ENCODE measurements at regions not wholly inside any gene's neighbourhood (a gene's known extent, or its start where the extent isn't known, plus 50 kb on each side); places are given as distances from the start of the nearest gene placed in this dataset.
"Not testable (repeated sequence)": the region's sequence is repeated elsewhere in the genome, so short reads cannot be mapped to it uniquely, and the experiment has no call there.

DNA sequence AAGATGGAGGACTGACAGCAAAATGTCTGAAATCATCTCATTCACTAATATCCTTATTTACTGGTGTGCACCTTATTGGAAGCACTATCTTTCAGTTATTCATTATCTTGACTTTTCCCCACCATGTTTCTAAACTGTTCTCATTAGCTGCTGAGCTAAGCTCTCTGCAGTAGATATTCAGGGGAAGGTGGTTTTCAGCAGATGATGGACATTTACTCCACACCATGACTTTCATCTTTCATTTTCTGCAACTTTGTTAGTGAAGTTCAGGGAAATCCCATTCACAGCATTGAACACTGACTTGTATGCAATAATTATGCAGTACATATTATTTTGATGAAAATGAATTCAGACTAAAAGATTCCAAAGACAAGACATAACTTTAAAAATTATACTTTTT lies 373.6 kb upstream of the FLRT2 start:
- ATAC-seq (replicated peaks in 1 of 2) (no peak), DNase-seq (no peak)
- no peaks in the 10 kb centered on the region for H3K36me3 Mint-ChIP-seq (ENCODE audit: insufficient read depth in 2 of 2)
- H3K9me3 Mint-ChIP-seq, result peaks cover 2 to 5% of the 10 kb centered on the region in 2 donors
- no peak overlapping the region for H3K4me3 Mint-ChIP-seq
- H3K4me1 Mint-ChIP-seq (ENCODE audit: low read depth), result no peaks in the 10 kb centered on the region
- no peaks in the 10 kb centered on the region for H3K27me3 Mint-ChIP-seq (ENCODE audit: low read depth)
- H3K27ac Mint-ChIP-seq, result no peak overlapping the region

DNA sequence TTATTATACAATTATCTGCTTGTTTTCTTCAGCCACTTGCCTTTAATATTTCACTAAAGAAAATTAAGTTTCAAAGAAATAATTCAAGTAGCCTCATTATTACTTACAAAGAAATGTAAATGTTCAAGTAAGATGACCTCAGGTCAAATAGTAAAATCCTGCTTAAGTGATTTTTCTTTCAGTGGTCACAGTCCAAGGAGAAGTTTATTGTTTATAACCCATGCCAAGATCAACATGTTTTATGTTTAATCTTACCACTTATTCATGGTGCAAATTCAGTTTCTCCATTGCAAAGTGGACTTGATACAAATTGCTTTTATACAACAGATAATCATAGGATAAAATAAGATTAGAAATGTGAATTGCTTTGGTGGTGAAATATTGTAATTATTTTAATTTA lies 370.2 kb upstream of the FLRT2 start:
- no peaks in the 10 kb centered on the region for H3K4me1 Mint-ChIP-seq (ENCODE audit: low read depth)

GRCh38 chr14:85165094-85165493 lies 364.9 kb upstream of the FLRT2 start:
- no peaks in the 10 kb centered on the region for H3K4me1 Mint-ChIP-seq (ENCODE audit: low read depth)
- DNase-seq (no peak), ATAC-seq (replicated peaks in 1 of 2) (no peak)
- peaks cover 2 to 10% of the 10 kb centered on the region in 2 donors for H3K9me3 Mint-ChIP-seq
- no peak overlapping the region for H3K27ac Mint-ChIP-seq
- H3K27me3 Mint-ChIP-seq (ENCODE audit: low read depth), result no peaks in the 10 kb centered on the region
- peaks cover 0 to 1% of the 10 kb centered on the region in 2 donors for H3K36me3 Mint-ChIP-seq (ENCODE audit: insufficient read depth in 2 of 2)
- H3K4me3 Mint-ChIP-seq, result no peak overlapping the region

More for the DNA sequence above, 370.2 kb upstream of the FLRT2 start:
- ATAC-seq (replicated peaks in 1 of 2) (no peak), DNase-seq (no peak)
- H3K27me3 Mint-ChIP-seq (ENCODE audit: low read depth), result no peaks in the 10 kb centered on the region
- peaks cover 0 to 1% of the 10 kb centered on the region in 2 donors for H3K36me3 Mint-ChIP-seq (ENCODE audit: insufficient read depth in 2 of 2)
- no peak overlapping the region for H3K4me3 Mint-ChIP-seq
- no peak overlapping the region for H3K27ac Mint-ChIP-seq
- H3K9me3 Mint-ChIP-seq, result peaks cover 0 to 12% of the 10 kb centered on the region in 2 donors

- Mint-ChIP-seq H3K4me1 (ENCODE audit: low read depth) (no peaks in the 10 kb centered on the region), H3K4me3 (no peak overlapping the region), H3K36me3 (ENCODE audit: insufficient read depth in 2 of 2) (no peaks in the 10 kb centered on the region), H3K27ac (no peak overlapping the region), H3K27me3 (ENCODE audit: low read depth) (no peaks in the 10 kb centered on the region), H3K9me3 (peaks cover 2 to 3% of the 10 kb centered on the region in 2 donors)
- DNase-seq (no peak), ATAC-seq (replicated peaks in 1 of 2) (no peak)
Observed at GRCh38 chr14:85169381-85169780, 360.6 kb upstream of the FLRT2 start.

- Mint-ChIP-seq H3K9me3 (peaks cover 3 to 5% of the 10 kb centered on the region in 2 donors), H3K27ac (no peak overlapping the region), H3K27me3 (ENCODE audit: low read depth) (no peaks in the 10 kb centered on the region), H3K4me1 (ENCODE audit: low read depth) (no peaks in the 10 kb centered on the region), H3K36me3 (ENCODE audit: insufficient read depth in 2 of 2) (no peaks in the 10 kb centered on the region), H3K4me3 (no peak overlapping the region)
- no peak for DNase-seq
- ATAC-seq (replicated peaks in 1 of 2), result no peak
Observed at GRCh38 chr14:85172290-85172689, 357.7 kb upstream of the FLRT2 start.

GRCh38 chr14:85172889-85173477 lies 357.0 kb upstream of the FLRT2 start:
- Mint-ChIP-seq H3K36me3 (ENCODE audit: insufficient read depth in 2 of 2) (no peaks in the 10 kb centered on the region), H3K27me3 (ENCODE audit: low read depth) (no peaks in the 10 kb centered on the region), H3K9me3 (peaks cover 3 to 5% of the 10 kb centered on the region in 2 donors), H3K27ac (no peak overlapping the region), H3K4me3 (no peak overlapping the region), H3K4me1 (ENCODE audit: low read depth) (no peaks in the 10 kb centered on the region)
- DNase-seq (no peak), ATAC-seq (replicated peaks in 1 of 2) (no peak)

GRCh38 chr14:85175556-85175955 lies 354.4 kb upstream of the FLRT2 start:
- ATAC-seq (replicated peaks in 1 of 2) (no peak), DNase-seq (no peak)
- Mint-ChIP-seq H3K36me3 (ENCODE audit: insufficient read depth in 2 of 2) (no peaks in the 10 kb centered on the region), H3K27me3 (ENCODE audit: low read depth) (no peaks in the 10 kb centered on the region), H3K9me3 (peaks cover 4 to 7% of the 10 kb centered on the region in 2 donors), H3K27ac (no peak overlapping the region), H3K4me3 (no peak overlapping the region), H3K4me1 (ENCODE audit: low read depth) (no peaks in the 10 kb centered on the region)

- H3K4me3 Mint-ChIP-seq, result no peak overlapping the region
- H3K27me3 Mint-ChIP-seq (ENCODE audit: low read depth), result no peaks in the 10 kb centered on the region
- peaks cover 5 to 11% of the 10 kb centered on the region in 2 donors for H3K9me3 Mint-ChIP-seq
- no peak overlapping the region for H3K27ac Mint-ChIP-seq
- H3K36me3 Mint-ChIP-seq (ENCODE audit: insufficient read depth in 2 of 2), result no peaks in the 10 kb centered on the region
- no peak for DNase-seq
- no peaks in the 10 kb centered on the region for H3K4me1 Mint-ChIP-seq (ENCODE audit: low read depth)
- ATAC-seq (replicated peaks in 1 of 2), result no peak
Observed at GRCh38 chr14:85178864-85179263, 351.1 kb upstream of the FLRT2 start.

- no peaks in the 10 kb centered on the region for H3K4me1 Mint-ChIP-seq (ENCODE audit: low read depth)
Observed at GRCh38 chr14:85180876-85181275, 349.1 kb upstream of the FLRT2 start.

DNA sequence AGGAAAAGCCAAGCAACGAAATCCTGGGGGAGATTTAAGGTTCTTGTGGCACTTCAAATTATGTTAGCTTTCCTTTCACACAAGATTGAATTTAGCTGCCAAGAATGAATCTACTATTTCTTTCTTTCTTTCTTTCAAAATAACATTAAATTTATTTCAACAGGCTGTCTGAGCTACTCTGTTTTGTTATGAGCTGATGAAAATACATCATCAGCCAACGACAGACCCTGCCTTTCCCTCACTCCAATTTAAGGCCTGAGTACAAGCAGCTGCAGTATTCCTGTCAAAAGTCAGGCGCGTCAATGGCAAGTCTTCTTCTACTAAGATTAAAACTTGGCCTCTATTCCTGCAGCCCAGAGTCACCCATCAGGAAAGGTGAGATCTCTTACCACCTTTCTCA lies 347.7 kb upstream of the FLRT2 start:
- Mint-ChIP-seq H3K4me1 (ENCODE audit: low read depth) (no peaks in the 10 kb centered on the region), H3K9me3 (peaks cover 3 to 7% of the 10 kb centered on the region in 2 donors), H3K27ac (no peak overlapping the region), H3K4me3 (no peak overlapping the region), H3K36me3 (ENCODE audit: insufficient read depth in 2 of 2) (no peaks in the 10 kb centered on the region), H3K27me3 (ENCODE audit: low read depth) (no peaks in the 10 kb centered on the region)
- no peak for DNase-seq
- no peak for ATAC-seq (replicated peaks in 1 of 2)

More at GRCh38 chr14:85180876-85181275, 349.1 kb upstream of the FLRT2 start:
- ATAC-seq (replicated peaks in 1 of 2) (no peak), DNase-seq (no peak)
- no peak overlapping the region for H3K4me3 Mint-ChIP-seq
- H3K36me3 Mint-ChIP-seq (ENCODE audit: insufficient read depth in 2 of 2), result no peaks in the 10 kb centered on the region
- H3K27me3 Mint-ChIP-seq (ENCODE audit: low read depth), result no peaks in the 10 kb centered on the region
- peaks cover 5 to 11% of the 10 kb centered on the region in 2 donors for H3K9me3 Mint-ChIP-seq
- H3K27ac Mint-ChIP-seq, result no peak overlapping the region

DNA sequence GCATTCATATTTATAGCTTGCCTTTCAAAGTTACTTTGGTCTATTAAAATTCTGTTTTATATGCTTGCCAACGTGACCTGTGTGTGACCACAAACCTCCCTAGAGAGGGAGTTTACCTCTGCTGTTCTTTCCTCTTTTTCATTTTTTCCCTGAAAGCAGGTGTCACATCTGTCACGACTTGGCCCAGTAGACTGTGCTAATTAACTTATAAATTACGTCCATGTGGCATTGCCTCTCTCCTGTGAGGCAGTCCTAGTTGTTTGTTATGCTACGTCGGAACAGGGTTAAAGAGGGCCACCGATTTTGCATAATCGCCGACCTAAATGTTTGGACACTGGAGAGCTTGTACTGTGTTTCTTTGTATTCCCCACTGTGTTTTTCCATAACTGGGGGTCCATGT lies 343.9 kb upstream of the FLRT2 start:
- H3K9me3 Mint-ChIP-seq, result peaks cover 7 to 8% of the 10 kb centered on the region in 2 donors
- no peaks in the 10 kb centered on the region for H3K27me3 Mint-ChIP-seq (ENCODE audit: low read depth)
- DNase-seq (no peak), ATAC-seq (replicated peaks in 1 of 2) (no peak)
- H3K36me3 Mint-ChIP-seq (ENCODE audit: insufficient read depth in 2 of 2), result no peaks in the 10 kb centered on the region
- no peaks in the 10 kb centered on the region for H3K4me1 Mint-ChIP-seq (ENCODE audit: low read depth)
- no peak overlapping the region for H3K27ac Mint-ChIP-seq
- H3K4me3 Mint-ChIP-seq, result no peak overlapping the region

DNA sequence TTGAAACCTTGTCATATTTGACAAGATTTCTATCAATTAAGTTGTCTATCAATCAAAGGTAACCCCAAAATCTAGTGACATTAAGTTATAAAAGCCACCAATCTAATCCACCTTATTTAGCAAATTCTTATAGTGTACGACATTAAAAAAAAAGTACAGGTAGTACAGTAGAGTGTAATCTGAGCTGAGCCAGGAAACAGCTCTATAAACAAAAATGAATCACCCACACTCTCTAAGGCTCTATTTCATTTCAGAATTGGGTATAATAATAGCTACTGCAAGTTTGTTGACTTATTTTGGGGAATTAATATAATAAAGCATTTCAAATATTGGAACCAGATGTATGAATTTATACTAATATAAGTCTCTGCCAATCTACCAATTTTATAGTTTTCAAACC lies 342.4 kb upstream of the FLRT2 start:
- Mint-ChIP-seq H3K27me3 (ENCODE audit: low read depth) (no peaks in the 10 kb centered on the region), H3K4me3 (no peak overlapping the region), H3K27ac (no peak overlapping the region), H3K4me1 (ENCODE audit: low read depth) (no peaks in the 10 kb centered on the region), H3K36me3 (ENCODE audit: insufficient read depth in 2 of 2) (no peaks in the 10 kb centered on the region), H3K9me3 (peaks cover 4 to 5% of the 10 kb centered on the region in 2 donors)
- no peak for DNase-seq
- ATAC-seq (replicated peaks in 1 of 2), result no peak

- peaks cover 4 to 11% of the 10 kb centered on the region in 2 donors for H3K9me3 Mint-ChIP-seq
- H3K4me1 Mint-ChIP-seq (ENCODE audit: low read depth), result no peaks in the 10 kb centered on the region
- H3K4me3 Mint-ChIP-seq, result no peak overlapping the region
- no peaks in the 10 kb centered on the region for H3K27me3 Mint-ChIP-seq (ENCODE audit: low read depth)
- DNase-seq (no peak), ATAC-seq (replicated peaks in 1 of 2) (no peak)
- no peak overlapping the region for H3K27ac Mint-ChIP-seq
- H3K36me3 Mint-ChIP-seq (ENCODE audit: insufficient read depth in 2 of 2), result no peaks in the 10 kb centered on the region
Observed at GRCh38 chr14:85188836-85189235, 341.1 kb upstream of the FLRT2 start.

GRCh38 chr14:85189253-85189652 lies 340.7 kb upstream of the FLRT2 start:
- not testable (repeated sequence) for H3K4me1 Mint-ChIP-seq (ENCODE audit: low read depth); H3K27me3 Mint-ChIP-seq (ENCODE audit: low read depth); H3K27ac Mint-ChIP-seq; H3K36me3 Mint-ChIP-seq (ENCODE audit: insufficient read depth in 2 of 2); H3K4me3 Mint-ChIP-seq; ATAC-seq (replicated peaks in 1 of 2); DNase-seq
- peaks cover 4 to 11% of the 10 kb centered on the region in 2 donors for H3K9me3 Mint-ChIP-seq

Measured in activated T-cell treated with anti-CD3 and anti-CD28 coated beads, Interleukin-2, amount 50 U/mL, for 72 hours (primary cell).